ENCODE measurements at regions not wholly inside any gene's neighbourhood (a gene's known extent, or its start where the extent isn't known, plus 50 kb on each side); places are given as distances from the start of the nearest gene placed in this dataset.

DNA sequence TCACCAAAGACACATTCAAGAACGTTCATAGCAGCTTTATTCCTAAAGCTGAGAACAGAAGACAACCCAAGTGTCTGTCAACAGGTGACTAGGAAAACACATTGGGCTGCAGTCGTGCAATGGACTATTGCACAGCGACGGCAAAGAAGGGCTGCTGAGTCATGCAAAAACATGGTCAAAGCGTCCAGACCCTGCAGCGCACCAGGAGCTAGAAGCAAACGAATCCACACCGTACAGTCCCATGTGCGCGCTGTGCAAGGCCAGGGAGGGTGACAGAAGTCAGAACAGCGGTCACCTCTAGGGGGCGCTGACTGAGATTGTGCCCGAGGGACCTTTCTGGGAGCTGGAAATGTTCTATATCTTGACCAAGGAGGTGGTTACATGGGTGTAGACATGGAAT, 266.4 kb downstream of the MAF start:
- intact Hi-C loops (cut with micrococcal nuclease): no loop called here
- Histone ChIP-seq H3K9ac (ENCODE audit: low read length) (no peak overlapping the region), H3K4me3 (replicated peaks in 1 of 2; ENCODE audit: low read depth in 1 of 2, low read length in 2 of 2) (no peak overlapping the region), H3K79me2 (ENCODE audit: insufficient read depth, low read length) (no peaks in the 10 kb centered on the region), H3K27ac (ENCODE audit: low read depth, low read length) (no peak overlapping the region), H3K4me1 (ENCODE audit: control insufficient read depth in 1 of 2, insufficient read depth in 2 of 2, low read length in 2 of 2) (no peaks in the 10 kb centered on the region), H3K27me3 (ENCODE audit: insufficient read depth, low read length) (no peaks in the 10 kb centered on the region), H4K20me1 (ENCODE audit: insufficient read depth) (no peaks in the 10 kb centered on the region), H2AFZ (ENCODE audit: low read depth, low read length, poor library complexity, severe bottlenecking) (no peak overlapping the region), H3K4me2 (ENCODE audit: low read length) (no peak overlapping the region), H3K9me3 (ENCODE audit: control insufficient read depth in 1 of 2, insufficient read depth in 1 of 2, low read depth in 1 of 2, low read length in 2 of 2) (peaks cover 16 to 52% of the 10 kb centered on the region in 2 experiments; a peak in 2 of 4 replicates), H3K9me2 (ENCODE audit: insufficient read depth) (no peaks in the 10 kb centered on the region), H3K36me3 (ENCODE audit: control insufficient read depth in 1 of 2, insufficient read depth in 2 of 2, low read length in 2 of 2) (no peaks in the 10 kb centered on the region)
- BruUV-seq (replicated peaks): no TSS peak
- no peak; the same call in 1 of the 2 replicates for ATAC-seq
- ChIA-PET RAD21 (ENCODE audit: low non-redundant PET in 1 of 2, low total read pairs in 2 of 2, uncharacterized antibody in 2 of 2, unreplicated experiment in 2 of 2) (no interaction called here), POLR2A (no interaction called here), CTCF (no interaction called here)
- no peak for DNase-seq (ENCODE audit: low read depth, low spot score)
- TF ChIP-seq ELF1 (IDR thresholded peaks at IDR 0.05; ENCODE audit: borderline replicate concordance, low read depth): no peak
- TF ChIP-seq, protein P1, sequence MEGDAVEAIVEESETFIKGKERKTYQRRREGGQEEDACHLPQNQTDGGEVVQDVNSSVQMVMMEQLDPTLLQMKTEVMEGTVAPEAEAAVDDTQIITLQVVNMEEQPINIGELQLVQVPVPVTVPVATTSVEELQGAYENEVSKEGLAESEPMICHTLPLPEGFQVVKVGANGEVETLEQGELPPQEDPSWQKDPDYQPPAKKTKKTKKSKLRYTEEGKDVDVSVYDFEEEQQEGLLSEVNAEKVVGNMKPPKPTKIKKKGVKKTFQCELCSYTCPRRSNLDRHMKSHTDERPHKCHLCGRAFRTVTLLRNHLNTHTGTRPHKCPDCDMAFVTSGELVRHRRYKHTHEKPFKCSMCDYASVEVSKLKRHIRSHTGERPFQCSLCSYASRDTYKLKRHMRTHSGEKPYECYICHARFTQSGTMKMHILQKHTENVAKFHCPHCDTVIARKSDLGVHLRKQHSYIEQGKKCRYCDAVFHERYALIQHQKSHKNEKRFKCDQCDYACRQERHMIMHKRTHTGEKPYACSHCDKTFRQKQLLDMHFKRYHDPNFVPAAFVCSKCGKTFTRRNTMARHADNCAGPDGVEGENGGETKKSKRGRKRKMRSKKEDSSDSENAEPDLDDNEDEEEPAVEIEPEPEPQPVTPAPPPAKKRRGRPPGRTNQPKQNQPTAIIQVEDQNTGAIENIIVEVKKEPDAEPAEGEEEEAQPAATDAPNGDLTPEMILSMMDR (IDR thresholded peaks at IDR 0.05 in 2 of 3, conservative IDR thresholded peaks at IDR 0.05 in 1 of 3; ENCODE audit: borderline replicate concordance in 1 of 3, insufficient read depth in 1 of 3, low read depth in 2 of 3, low read length in 2 of 3): peak in 2 of 3 experiments; percentile 35 to 57; a peak in 4 of 6 replicates

DNA sequence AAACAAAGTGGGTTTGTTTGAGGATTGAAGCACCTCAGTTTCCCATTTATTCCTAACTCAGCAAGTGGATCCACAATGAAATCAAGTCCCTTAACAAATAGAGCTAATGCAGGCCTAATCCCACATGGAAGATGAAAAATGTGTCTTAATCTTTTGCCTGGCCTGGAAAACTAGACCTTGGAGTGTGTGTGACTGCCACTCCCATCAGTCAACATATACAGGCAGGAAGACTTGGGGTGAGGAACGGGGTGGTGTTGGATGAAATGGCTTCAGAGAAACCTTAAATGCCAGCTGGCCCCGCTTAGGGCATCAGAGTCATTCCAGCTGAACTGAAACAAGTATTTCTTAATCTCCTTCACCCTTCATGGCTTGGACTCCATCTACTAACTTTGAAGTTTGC, 269.5 kb downstream of the MAF start:
- ATAC-seq (no peak), DNase-seq (ENCODE audit: low read depth, low spot score) (no peak)
- H2AFZ ChIP-seq (ENCODE audit: low read depth, low read length, poor library complexity, severe bottlenecking): no peak overlapping the region
- H3K9me3 ChIP-seq (ENCODE audit: control insufficient read depth in 1 of 2, insufficient read depth in 1 of 2, low read depth in 1 of 2, low read length in 2 of 2): peaks cover 16 to 48% of the 10 kb centered on the region in 2 experiments; a peak in 2 of 4 replicates
- no peaks in the 10 kb centered on the region for H3K9me2 ChIP-seq (ENCODE audit: insufficient read depth)
- H3K27me3 ChIP-seq (ENCODE audit: insufficient read depth, low read length): no peaks in the 10 kb centered on the region
- no peaks in the 10 kb centered on the region for H3K79me2 ChIP-seq (ENCODE audit: insufficient read depth, low read length)
- CTCF ChIA-PET: no interaction called here
- H3K4me1 ChIP-seq (ENCODE audit: control insufficient read depth in 1 of 2, insufficient read depth in 2 of 2, low read length in 2 of 2): no peaks in the 10 kb centered on the region
- intact Hi-C loops (cut with micrococcal nuclease): no loop called here
- H3K4me2 ChIP-seq (ENCODE audit: low read length): no peak overlapping the region
- no peak overlapping the region for H3K9ac ChIP-seq (ENCODE audit: low read length)
- POLR2A ChIA-PET: no interaction called here
- H3K4me3 ChIP-seq (replicated peaks in 1 of 2; ENCODE audit: low read depth in 1 of 2, low read length in 2 of 2): no peak overlapping the region
- H3K27ac ChIP-seq (ENCODE audit: low read depth, low read length): no peak overlapping the region
- RAD21 ChIA-PET (ENCODE audit: low non-redundant PET in 1 of 2, low total read pairs in 2 of 2, uncharacterized antibody in 2 of 2, unreplicated experiment in 2 of 2): no interaction called here
- no peaks in the 10 kb centered on the region for H3K36me3 ChIP-seq (ENCODE audit: control insufficient read depth in 1 of 2, insufficient read depth in 2 of 2, low read length in 2 of 2)
- no peaks in the 10 kb centered on the region for H4K20me1 ChIP-seq (ENCODE audit: insufficient read depth)
- BruUV-seq (replicated peaks): no TSS peak
- TF ChIP-seq EZH2phosphoT487 (IDR thresholded peaks at IDR 0.05; ENCODE audit: borderline replicate concordance) (no peak), TCF7L2 (IDR thresholded peaks at IDR 0.05; ENCODE audit: borderline replicate concordance, extremely low read depth, insufficient read depth, insufficient read length) (no peak), FOSL1 (IDR thresholded peaks at IDR 0.05; ENCODE audit: low read depth) (no peak), ZFX (IDR thresholded peaks at IDR 0.05) (no peak), EZH2 (IDR thresholded peaks at IDR 0.05) (no peak), ELF1 (IDR thresholded peaks at IDR 0.05; ENCODE audit: borderline replicate concordance, low read depth) (no peak), SP1 (IDR thresholded peaks at IDR 0.05; ENCODE audit: low read depth) (no peak), POLR2A (IDR thresholded peaks at IDR 0.05; ENCODE audit: borderline replicate concordance, extremely low read depth, insufficient read depth, insufficient read length) (no peak), POLR2AphosphoS5 (IDR thresholded peaks at IDR 0.05; ENCODE audit: low read depth, low read length) (no peak), CBX3 (IDR thresholded peaks at IDR 0.05; ENCODE audit: low read depth) (no peak), SIN3A (IDR thresholded peaks at IDR 0.05; ENCODE audit: low read depth) (no peak), JUND (IDR thresholded peaks at IDR 0.05) (no peak)
- TF ChIP-seq, protein P2, sequence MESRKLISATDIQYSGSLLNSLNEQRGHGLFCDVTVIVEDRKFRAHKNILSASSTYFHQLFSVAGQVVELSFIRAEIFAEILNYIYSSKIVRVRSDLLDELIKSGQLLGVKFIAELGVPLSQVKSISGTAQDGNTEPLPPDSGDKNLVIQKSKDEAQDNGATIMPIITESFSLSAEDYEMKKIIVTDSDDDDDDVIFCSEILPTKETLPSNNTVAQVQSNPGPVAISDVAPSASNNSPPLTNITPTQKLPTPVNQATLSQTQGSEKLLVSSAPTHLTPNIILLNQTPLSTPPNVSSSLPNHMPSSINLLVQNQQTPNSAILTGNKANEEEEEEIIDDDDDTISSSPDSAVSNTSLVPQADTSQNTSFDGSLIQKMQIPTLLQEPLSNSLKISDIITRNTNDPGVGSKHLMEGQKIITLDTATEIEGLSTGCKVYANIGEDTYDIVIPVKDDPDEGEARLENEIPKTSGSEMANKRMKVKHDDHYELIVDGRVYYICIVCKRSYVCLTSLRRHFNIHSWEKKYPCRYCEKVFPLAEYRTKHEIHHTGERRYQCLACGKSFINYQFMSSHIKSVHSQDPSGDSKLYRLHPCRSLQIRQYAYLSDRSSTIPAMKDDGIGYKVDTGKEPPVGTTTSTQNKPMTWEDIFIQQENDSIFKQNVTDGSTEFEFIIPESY (IDR thresholded peaks at IDR 0.05; ENCODE audit: extremely low read depth, insufficient replicate concordance, low read length): no peak
- TF ChIP-seq, protein P1 (IDR thresholded peaks at IDR 0.05 in 2 of 3, conservative IDR thresholded peaks at IDR 0.05 in 1 of 3; ENCODE audit: borderline replicate concordance in 1 of 3, insufficient read depth in 1 of 3, low read depth in 2 of 3, low read length in 2 of 3): no peak
- TF ChIP-seq, protein P3, sequence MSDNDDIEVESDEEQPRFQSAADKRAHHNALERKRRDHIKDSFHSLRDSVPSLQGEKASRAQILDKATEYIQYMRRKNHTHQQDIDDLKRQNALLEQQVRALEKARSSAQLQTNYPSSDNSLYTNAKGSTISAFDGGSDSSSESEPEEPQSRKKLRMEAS (IDR thresholded peaks at IDR 0.05): no peak
